ENCODE measurements at regions not wholly inside any gene's neighbourhood (a gene's known extent, or its start where the extent isn't known, plus 50 kb on each side); places are given as distances from the start of the nearest gene placed in this dataset.

- H3K27ac Mint-ChIP-seq, result no peak overlapping the region
- ATAC-seq (no peak), DNase-seq (ENCODE audit: low spot score in 2 of 2) (no peak)
- H3K9me3 Mint-ChIP-seq, result peaks cover 11 to 18% of the 10 kb centered on the region in 2 donors
- no peaks in the 10 kb centered on the region for H3K36me3 Mint-ChIP-seq
Observed at GRCh38 chr2:83596592-83597282, 862.3 kb downstream of the SUCLG1 start.

- Mint-ChIP-seq H3K9me3 (peaks cover 11 to 18% of the 10 kb centered on the region in 2 donors), H3K27ac (no peak overlapping the region), H3K36me3 (no peaks in the 10 kb centered on the region)
- no peak for DNase-seq (ENCODE audit: low spot score in 2 of 2)
- no peak for ATAC-seq
Observed at GRCh38 chr2:83595926-83596325, 863.2 kb downstream of the SUCLG1 start.

- Mint-ChIP-seq H3K9me3 (peaks cover 10 to 18% of the 10 kb centered on the region in 2 donors), H3K36me3 (no peaks in the 10 kb centered on the region), H3K27ac (no peak overlapping the region)
- DNase-seq (ENCODE audit: low spot score in 2 of 2) (no peak), ATAC-seq (no peak)
Observed at GRCh38 chr2:83595121-83595690, 863.9 kb downstream of the SUCLG1 start.

GRCh38 chr2:83594241-83595120 is 864.6 kb downstream of the SUCLG1 start:
- peaks cover 3 to 11% of the 10 kb centered on the region in 2 donors for H3K9me3 Mint-ChIP-seq
- DNase-seq (ENCODE audit: low spot score in 2 of 2) (no peak), ATAC-seq (no peak)
- H3K36me3 Mint-ChIP-seq, result no peaks in the 10 kb centered on the region
- no peak overlapping the region for H3K27ac Mint-ChIP-seq

- DNase-seq (ENCODE audit: low spot score in 2 of 2) (no peak), ATAC-seq (no peak)
- Mint-ChIP-seq H3K9me3 (peaks cover 6 to 9% of the 10 kb centered on the region in 2 donors), H3K27ac (no peak overlapping the region), H3K36me3 (peaks cover 0 to 4% of the 10 kb centered on the region in 2 donors)
Observed at GRCh38 chr2:83587309-83587708, 871.8 kb downstream of the SUCLG1 start.

GRCh38 chr2:83585250-83585649 is 873.8 kb downstream of the SUCLG1 start:
- no peak overlapping the region for H3K27ac Mint-ChIP-seq
- peaks cover 6 to 11% of the 10 kb centered on the region in 2 donors for H3K9me3 Mint-ChIP-seq
- H3K36me3 Mint-ChIP-seq, result peaks cover 0 to 4% of the 10 kb centered on the region in 2 donors
- DNase-seq (ENCODE audit: low spot score in 2 of 2) (no peak), ATAC-seq (no peak)

- no peak overlapping the region for H3K27ac Mint-ChIP-seq
- DNase-seq (ENCODE audit: low spot score in 2 of 2) (no peak), ATAC-seq (no peak)
- peaks cover 6 to 14% of the 10 kb centered on the region in 2 donors for H3K9me3 Mint-ChIP-seq
- H3K36me3 Mint-ChIP-seq, result peaks cover 0 to 4% of the 10 kb centered on the region in 2 donors
Observed at GRCh38 chr2:83584672-83585071, 874.4 kb downstream of the SUCLG1 start.

GRCh38 chr2:83582589-83582988 is 876.5 kb downstream of the SUCLG1 start:
- Mint-ChIP-seq H3K36me3 (no peaks in the 10 kb centered on the region), H3K27ac (no peak overlapping the region), H3K9me3 (peaks cover 0 to 5% of the 10 kb centered on the region in 2 donors)
- DNase-seq (ENCODE audit: low spot score in 2 of 2) (no peak), ATAC-seq (no peak)

- no peak for DNase-seq (ENCODE audit: low spot score in 2 of 2)
- Mint-ChIP-seq H3K27ac (no peak overlapping the region), H3K36me3 (no peaks in the 10 kb centered on the region), H3K9me3 (peaks cover 0 to 9% of the 10 kb centered on the region in 2 donors)
- no peak for ATAC-seq
Observed at GRCh38 chr2:83579507-83579906, 879.6 kb downstream of the SUCLG1 start.

GRCh38 chr2:83578405-83578804 is 880.7 kb downstream of the SUCLG1 start:
- H3K27ac Mint-ChIP-seq, result no peak overlapping the region
- H3K36me3 Mint-ChIP-seq, result no peaks in the 10 kb centered on the region
- ATAC-seq, result no peak
- H3K9me3 Mint-ChIP-seq, result peaks cover 0 to 10% of the 10 kb centered on the region in 2 donors
- DNase-seq (ENCODE audit: low spot score in 2 of 2), result no peak

GRCh38 chr2:83574614-83575013 is 884.5 kb downstream of the SUCLG1 start:
- no peak for ATAC-seq
- no peak for DNase-seq (ENCODE audit: low spot score in 2 of 2)
- H3K9me3 Mint-ChIP-seq, result peaks cover 5% of the 10 kb centered on the region in 2 donors
- no peaks in the 10 kb centered on the region for H3K36me3 Mint-ChIP-seq
- H3K27ac Mint-ChIP-seq, result no peak overlapping the region

- DNase-seq (ENCODE audit: low spot score in 2 of 2) (no peak), ATAC-seq (no peak)
- no peaks in the 10 kb centered on the region for H3K36me3 Mint-ChIP-seq
Observed at GRCh38 chr2:83573060-83573459, 886.0 kb downstream of the SUCLG1 start.

GRCh38 chr2:83572400-83572799 is 886.7 kb downstream of the SUCLG1 start:
- ATAC-seq (no peak), DNase-seq (ENCODE audit: low spot score in 2 of 2) (no peak)
- Mint-ChIP-seq H3K27ac (no peak overlapping the region), H3K9me3 (peaks cover 9 to 10% of the 10 kb centered on the region in 2 donors), H3K36me3 (no peaks in the 10 kb centered on the region)

More at GRCh38 chr2:83573060-83573459, 886.0 kb downstream of the SUCLG1 start:
- no peak overlapping the region for H3K27ac Mint-ChIP-seq
- H3K9me3 Mint-ChIP-seq, result peaks cover 9 to 10% of the 10 kb centered on the region in 2 donors

- ATAC-seq (no peak), DNase-seq (ENCODE audit: low spot score in 2 of 2) (no peak)
Observed at GRCh38 chr2:83567551-83567950, 891.5 kb downstream of the SUCLG1 start.

GRCh38 chr2:83565626-83566025 is 893.5 kb downstream of the SUCLG1 start:
- Mint-ChIP-seq H3K27ac (no peak overlapping the region), H3K9me3 (peaks cover 4 to 5% of the 10 kb centered on the region in 2 donors)

More at GRCh38 chr2:83567551-83567950, 891.5 kb downstream of the SUCLG1 start:
- H3K27ac Mint-ChIP-seq, result no peak overlapping the region
- no peaks in the 10 kb centered on the region for H3K36me3 Mint-ChIP-seq
- H3K9me3 Mint-ChIP-seq, result peaks cover 4 to 10% of the 10 kb centered on the region in 2 donors

GRCh38 chr2:83565181-83565580 is 893.9 kb downstream of the SUCLG1 start:
- no peaks in the 10 kb centered on the region for H3K36me3 Mint-ChIP-seq
- no peak overlapping the region for H3K27ac Mint-ChIP-seq
- DNase-seq (ENCODE audit: low spot score in 2 of 2) (no peak), ATAC-seq (no peak)
- H3K9me3 Mint-ChIP-seq, result peaks cover 4 to 5% of the 10 kb centered on the region in 2 donors

More at GRCh38 chr2:83565626-83566025, 893.5 kb downstream of the SUCLG1 start:
- DNase-seq (ENCODE audit: low spot score in 2 of 2) (no peak), ATAC-seq (no peak)
- H3K36me3 Mint-ChIP-seq, result no peaks in the 10 kb centered on the region

- DNase-seq (ENCODE audit: low spot score in 2 of 2) (no peak), ATAC-seq (no peak)
- Mint-ChIP-seq H3K36me3 (peaks cover 0 to 4% of the 10 kb centered on the region in 2 donors), H3K27ac (no peak overlapping the region), H3K9me3 (peaks cover 9 to 13% of the 10 kb centered on the region in 2 donors)
Observed at GRCh38 chr2:83561592-83561991, 897.5 kb downstream of the SUCLG1 start.

Measured in activated naive CD4-positive, alpha-beta T cell treated with anti-CD3 and anti-CD28 coated beads, Interleukin-2, amount 50 U/mL, for 72 hours (primary cell).